HEK293 (cell line): ENCODE measurements at regions not wholly inside any gene's neighbourhood (a gene's known extent, or its start where the extent isn't known, plus 50 kb on each side); places are given as distances from the start of the nearest gene placed in this dataset.

ENCODE experiments used
- CTCF ChIA-PET: fragments of 350-600 bp; formaldehyde crosslinking; extraction: SDS; loops from one replicate; lab custom pipeline; 2021; ENCODE audit warnings: antibody characterized with exemption; lab: Yijun Ruan, JAX
- POLR2A ChIA-PET: fragments of 300-600 bp; formaldehyde crosslinking; extraction: SDS; loops from one replicate; lab custom pipeline; 2020; ENCODE audit warnings: antibody characterized with exemption, inconsistent platforms; lab: Yijun Ruan, JAX
- H3K27ac ChIP-seq: fragments of 200-500 bp; sonication (Bioruptor generic); 2 replicates; pipeline ENCODE4 v1.5.1; 2014; ENCODE audit warnings: low read depth, low read length, control low read depth, inconsistent platforms; ENCODE audit errors: extremely low read depth
- H3K36me3 ChIP-seq, 2 experiments: fragments of 200-500 bp in 1 of 2; sonication (Bioruptor generic) in 1 of 2; 1 replicate in 1 of 2; 2 replicates in 1 of 2; pipeline ENCODE4 v1.5.1; 2014 to 2017; ENCODE audit warnings: inconsistent platforms in 2 of 2, low read length in 2 of 2; ENCODE audit not compliant: control insufficient read depth in 2 of 2, insufficient read depth in 1 of 2
- H3K4me1 ChIP-seq: fragments of 200-500 bp; sonication (Bioruptor generic); 2 replicates; pipeline ENCODE4 v1.5.1; 2014; ENCODE audit warnings: mild to moderate bottlenecking, low read length, inconsistent platforms; ENCODE audit not compliant: control insufficient read depth, insufficient read depth
- H3K4me3 ChIP-seq: 2 replicates; pipeline ENCODE4 v1.5.1; 2011; ENCODE audit warnings: low read depth, mild to moderate bottlenecking, control low read depth, low read length, moderate library complexity
- H3K9me3 ChIP-seq: fragments of 200-500 bp; sonication (Bioruptor generic); 2 replicates; pipeline ENCODE4 v1.5.1; 2014; ENCODE audit warnings: low read depth, low read length, inconsistent platforms; ENCODE audit not compliant: control insufficient read depth, insufficient read depth
- GLI2 ChIP-seq: fragments of 450-650 bp; formaldehyde crosslinking; IDR thresholded peaks from 2 replicates; pipeline ENCODE4; 2017; ENCODE audit warnings: missing biosample characterization, missing genetic modification characterization, low read depth, borderline replicate concordance
- KLF1 ChIP-seq: fragments of 450-650 bp; formaldehyde crosslinking; IDR thresholded peaks from 2 replicates; pipeline ENCODE4 v1.5.1; 2016; ENCODE audit warnings: missing biosample characterization, missing genetic modification characterization
- YY1 ChIP-seq: fragments of 450-650 bp; formaldehyde crosslinking; IDR thresholded peaks from 2 replicates; pipeline ENCODE4 v1.5.1; 2018; ENCODE audit warnings: missing biosample characterization, missing genetic modification characterization
- ZFP3 ChIP-seq: fragments of 450-650 bp; formaldehyde crosslinking; IDR thresholded peaks from 2 replicates; pipeline ENCODE4 v1.5.1; 2016; ENCODE audit warnings: low read depth, missing biosample characterization, missing genetic modification characterization
- ZNF10 ChIP-seq: fragments of 450-650 bp; formaldehyde crosslinking; IDR thresholded peaks from 2 replicates; pipeline ENCODE4 v1.5.1; 2017; ENCODE audit warnings: missing biosample characterization, missing genetic modification characterization
- ZNF157 ChIP-seq: fragments of 450-650 bp; formaldehyde crosslinking; IDR thresholded peaks from 2 replicates; pipeline ENCODE4 v1.5.1; 2016; ENCODE audit warnings: missing biosample characterization, missing genetic modification characterization
- ZNF211 ChIP-seq: fragments of 450-650 bp; formaldehyde crosslinking; IDR thresholded peaks from 2 replicates; pipeline ENCODE4 v1.5.1; 2016; ENCODE audit warnings: low read depth, missing biosample characterization, missing genetic modification characterization
- ZNF354C ChIP-seq: fragments of 450-650 bp; formaldehyde crosslinking; IDR thresholded peaks from 2 replicates; pipeline ENCODE4 v1.5.1; 2016; ENCODE audit warnings: missing biosample characterization, missing genetic modification characterization, low read depth, borderline replicate concordance
- ZNF366 ChIP-seq: fragments of 450-650 bp; formaldehyde crosslinking; conservative IDR thresholded peaks from 2 replicates; pipeline ENCODE4 v1.5.1; 2016; ENCODE audit warnings: missing biosample characterization, missing genetic modification characterization
- ZNF48 ChIP-seq: fragments of 450-650 bp; formaldehyde crosslinking; IDR thresholded peaks from 2 replicates; pipeline ENCODE4 v1.5.1; 2016; ENCODE audit warnings: missing biosample characterization, missing genetic modification characterization
- ZNF529 ChIP-seq: fragments of 450-650 bp; formaldehyde crosslinking; IDR thresholded peaks from 2 replicates; pipeline ENCODE4 v1.5.1; 2017; ENCODE audit warnings: missing genetic modification characterization, missing biosample characterization; ENCODE audit not compliant: insufficient replicate concordance
- ZNF549 ChIP-seq: fragments of 450-650 bp; IDR thresholded peaks from 2 replicates; pipeline ENCODE4 v1.5.1; 2018; ENCODE audit warnings: missing biosample characterization, missing genetic modification characterization, mild to moderate bottlenecking, inconsistent platforms, moderate library complexity
- ZNF600 ChIP-seq: fragments of 450-650 bp; formaldehyde crosslinking; IDR thresholded peaks from 2 replicates; pipeline ENCODE4 v1.5.1; 2016; ENCODE audit warnings: missing biosample characterization, missing genetic modification characterization
- ZNF677 ChIP-seq: fragments of 450-650 bp; IDR thresholded peaks from 2 replicates; pipeline ENCODE4 v1.5.0; 2018; ENCODE audit warnings: missing biosample characterization, mild to moderate bottlenecking, missing genetic modification characterization, moderate library complexity
- TF ChIP-seq, protein P1 (sequence below): fragments of 450-650 bp; formaldehyde crosslinking; IDR thresholded peaks from 2 replicates; pipeline ENCODE4 v1.5.0; 2017; ENCODE audit warnings: missing biosample characterization, missing genetic modification characterization, borderline replicate concordance
- TF ChIP-seq, protein P2 (sequence below): fragments of 450-650 bp; formaldehyde crosslinking; conservative IDR thresholded peaks from 2 replicates; pipeline ENCODE4 v1.5.1; 2016; ENCODE audit warnings: low read depth, missing biosample characterization, missing genetic modification characterization

- POLR2A ChIA-PET = no interaction called here
These were observed 116.9 kb downstream of the C5orf15 start for GRCh38 chr5:133851521-133851920.

DNA sequence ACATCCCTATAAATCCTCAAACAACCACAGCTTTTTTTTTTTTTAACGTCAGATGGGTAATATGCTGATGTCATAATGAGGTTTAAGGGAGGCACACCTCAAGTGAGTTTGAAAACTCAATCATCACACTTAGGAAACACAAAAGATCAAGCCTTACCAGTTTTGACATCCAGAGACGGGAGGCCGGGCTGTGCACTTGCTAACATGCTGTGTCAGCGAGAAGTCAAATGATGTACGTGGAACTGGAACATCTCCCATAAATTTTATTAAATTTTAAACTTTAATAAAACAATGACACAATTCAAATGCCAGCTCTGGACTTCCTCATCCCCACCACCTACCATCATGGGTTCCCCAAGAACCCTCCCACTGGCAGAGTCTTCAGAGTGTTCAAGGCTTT is 117.6 kb downstream of the C5orf15 start:
- TF ChIP-seq ZNF529 (no peak), ZFP3 (tag by site-specific recombination) (no peak), GLI2 (tag by site-specific recombination) (no peak), KLF1 (tag by site-specific recombination) (no peak), ZNF211 (tag by site-specific recombination) (no peak), ZNF600 (tag by site-specific recombination) (no peak)
- TF ChIP-seq, protein P1, sequence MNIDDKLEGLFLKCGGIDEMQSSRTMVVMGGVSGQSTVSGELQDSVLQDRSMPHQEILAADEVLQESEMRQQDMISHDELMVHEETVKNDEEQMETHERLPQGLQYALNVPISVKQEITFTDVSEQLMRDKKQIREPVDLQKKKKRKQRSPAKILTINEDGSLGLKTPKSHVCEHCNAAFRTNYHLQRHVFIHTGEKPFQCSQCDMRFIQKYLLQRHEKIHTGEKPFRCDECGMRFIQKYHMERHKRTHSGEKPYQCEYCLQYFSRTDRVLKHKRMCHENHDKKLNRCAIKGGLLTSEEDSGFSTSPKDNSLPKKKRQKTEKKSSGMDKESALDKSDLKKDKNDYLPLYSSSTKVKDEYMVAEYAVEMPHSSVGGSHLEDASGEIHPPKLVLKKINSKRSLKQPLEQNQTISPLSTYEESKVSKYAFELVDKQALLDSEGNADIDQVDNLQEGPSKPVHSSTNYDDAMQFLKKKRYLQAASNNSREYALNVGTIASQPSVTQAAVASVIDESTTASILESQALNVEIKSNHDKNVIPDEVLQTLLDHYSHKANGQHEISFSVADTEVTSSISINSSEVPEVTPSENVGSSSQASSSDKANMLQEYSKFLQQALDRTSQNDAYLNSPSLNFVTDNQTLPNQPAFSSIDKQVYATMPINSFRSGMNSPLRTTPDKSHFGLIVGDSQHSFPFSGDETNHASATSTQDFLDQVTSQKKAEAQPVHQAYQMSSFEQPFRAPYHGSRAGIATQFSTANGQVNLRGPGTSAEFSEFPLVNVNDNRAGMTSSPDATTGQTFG (tag by site-specific recombination) = no peak
- TF ChIP-seq, all 188 proteins: peak for 0
- Histone ChIP-seq H3K4me1 (no peaks in the 10 kb centered on the region), H3K36me3 (no peaks in the 10 kb centered on the region), H3K27ac (no peak overlapping the region), H3K9me3 (no peaks in the 10 kb centered on the region), H3K4me3 (no peak overlapping the region)
- ChIA-PET CTCF (interaction anchor here (0.7 kb wide), 1 partner anchor 19 kb away, joined by 3 read pairs; no protein-coding TSS in a partner anchor), POLR2A (no interaction called here)

More at GRCh38 chr5:133851521-133851920, 116.9 kb downstream of the C5orf15 start:
- TF ChIP-seq ZNF600 (tag by site-specific recombination) (no peak), ZNF549 (tag by site-specific recombination) (no peak), ZNF366 (tag by site-specific recombination) (no peak), ZNF354C (tag by site-specific recombination) (no peak), ZNF48 (tag by site-specific recombination) (no peak), ZNF157 (tag by site-specific recombination) (no peak), ZNF10 (tag by site-specific recombination) (no peak), YY1 (tag by site-specific recombination) (no peak), ZNF677 (no peak)
- TF ChIP-seq, protein P2, sequence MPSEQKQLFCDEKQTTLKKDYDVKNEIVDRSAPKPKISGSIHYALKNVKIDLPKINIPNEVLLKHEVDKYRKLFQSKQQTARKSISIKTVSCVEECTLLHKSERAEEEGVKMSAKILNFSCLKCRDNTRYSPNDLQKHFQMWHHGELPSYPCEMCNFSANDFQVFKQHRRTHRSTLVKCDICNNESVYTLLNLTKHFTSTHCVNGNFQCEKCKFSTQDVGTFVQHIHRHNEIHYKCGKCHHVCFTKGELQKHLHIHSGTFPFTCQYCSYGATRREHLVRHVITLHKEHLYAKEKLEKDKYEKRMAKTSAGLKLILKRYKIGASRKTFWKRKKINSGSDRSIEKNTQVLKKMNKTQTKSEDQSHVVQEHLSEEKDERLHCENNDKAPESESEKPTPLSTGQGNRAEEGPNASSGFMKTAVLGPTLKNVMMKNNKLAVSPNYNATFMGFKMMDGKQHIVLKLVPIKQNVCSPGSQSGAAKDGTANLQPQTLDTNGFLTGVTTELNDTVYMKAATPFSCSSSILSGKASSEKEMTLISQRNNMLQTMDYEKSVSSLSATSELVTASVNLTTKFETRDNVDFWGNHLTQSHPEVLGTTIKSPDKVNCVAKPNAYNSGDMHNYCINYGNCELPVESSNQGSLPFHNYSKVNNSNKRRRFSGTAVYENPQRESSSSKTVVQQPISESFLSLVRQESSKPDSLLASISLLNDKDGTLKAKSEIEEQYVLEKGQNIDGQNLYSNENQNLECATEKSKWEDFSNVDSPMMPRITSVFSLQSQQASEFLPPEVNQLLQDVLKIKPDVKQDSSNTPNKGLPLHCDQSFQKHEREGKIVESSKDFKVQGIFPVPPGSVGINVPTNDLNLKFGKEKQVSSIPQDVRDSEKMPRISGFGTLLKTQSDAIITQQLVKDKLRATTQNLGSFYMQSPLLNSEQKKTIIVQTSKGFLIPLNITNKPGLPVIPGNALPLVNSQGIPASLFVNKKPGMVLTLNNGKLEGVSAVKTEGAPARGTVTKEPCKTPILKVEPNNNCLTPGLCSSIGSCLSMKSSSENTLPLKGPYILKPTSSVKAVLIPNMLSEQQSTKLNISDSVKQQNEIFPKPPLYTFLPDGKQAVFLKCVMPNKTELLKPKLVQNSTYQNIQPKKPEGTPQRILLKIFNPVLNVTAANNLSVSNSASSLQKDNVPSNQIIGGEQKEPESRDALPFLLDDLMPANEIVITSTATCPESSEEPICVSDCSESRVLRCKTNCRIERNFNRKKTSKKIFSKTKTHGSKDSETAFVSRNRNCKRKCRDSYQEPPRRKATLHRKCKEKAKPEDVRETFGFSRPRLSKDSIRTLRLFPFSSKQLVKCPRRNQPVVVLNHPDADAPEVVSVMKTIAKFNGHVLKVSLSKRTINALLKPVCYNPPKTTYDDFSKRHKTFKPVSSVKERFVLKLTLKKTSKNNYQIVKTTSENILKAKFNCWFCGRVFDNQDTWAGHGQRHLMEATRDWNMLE (tag by site-specific recombination) = no peak
- TF ChIP-seq, all 188 proteins: peak for 0
- no peaks in the 10 kb centered on the region for H3K4me1 ChIP-seq
- no peak overlapping the region for H3K4me3 ChIP-seq
- H3K9me3 ChIP-seq = no peaks in the 10 kb centered on the region
- no peak overlapping the region for H3K27ac ChIP-seq
- CTCF ChIA-PET = interaction anchor here (0.7 kb wide), 1 partner anchor 17 kb away, joined by 4 read pairs; no protein-coding TSS in a partner anchor
- no peaks in the 10 kb centered on the region for H3K36me3 ChIP-seq
